HUDEP-2 (cell line): ENCODE measurements at regions not wholly inside any gene's neighbourhood (a gene's known extent, or its start where the extent isn't known, plus 50 kb on each side); places are given as distances from the start of the nearest gene placed in this dataset.
"Not testable (repeated sequence)": the region's sequence is repeated elsewhere in the genome, so short reads cannot be mapped to it uniquely, and the experiment has no call there.

Experiments
- DNase-seq, 76 experiments: peaks; one replicate each; lab custom pipeline; 2025; ENCODE audit not compliant: unreplicated experiment in 76 of 76; lab: John Stamatoyannopoulos, UW

GRCh38 chr7:29690510-29690909, 115.8 kb upstream of the WIPF3 start:
- DNase-seq: peak in 10 of 76 experiments; percentile 4 to 59 (median 29)

- not testable (repeated sequence) for DNase-seq
Measured at GRCh38 chr7:29696402-29696801, 109.9 kb upstream of the WIPF3 start.

- DNase-seq: not testable (repeated sequence)
Measured at GRCh38 chr7:29699723-29700122, 106.6 kb upstream of the WIPF3 start.

- not testable (repeated sequence) for DNase-seq
Measured at GRCh38 chr7:29701540-29701939, 104.8 kb upstream of the WIPF3 start.

- not testable (repeated sequence) for DNase-seq
Measured at GRCh38 chr7:29703830-29704229, 102.5 kb upstream of the WIPF3 start.

- not testable (repeated sequence) for DNase-seq
Measured at GRCh38 chr7:29709002-29709401, 97.3 kb upstream of the WIPF3 start.

GRCh38 chr7:29723127-29723526, 83.2 kb upstream of the WIPF3 start:
- not testable (repeated sequence) for DNase-seq

- DNase-seq: no peak
Measured at GRCh38 chr7:29723599-29723998, 82.7 kb upstream of the WIPF3 start.

- DNase-seq: not testable (repeated sequence)
Measured at GRCh38 chr7:29729534-29730165, 76.7 kb upstream of the WIPF3 start.

GRCh38 chr7:29734246-29734731, 72.0 kb upstream of the WIPF3 start:
- DNase-seq: no peak

GRCh38 chr7:29747645-29748245, 58.6 kb upstream of the WIPF3 start:
- not testable (repeated sequence) for DNase-seq

GRCh38 chr7:29748286-29749099, 57.8 kb upstream of the WIPF3 start:
- DNase-seq: peak in 17 of 76 experiments; percentile 0 to 47 (median 25)

- DNase-seq: peak in 44 of 76 experiments; percentile 3 to 63 (median 20)
Measured at GRCh38 chr7:29749701-29750321, 56.5 kb upstream of the WIPF3 start.

- DNase-seq: peak in 3 of 76 experiments; percentile 9 to 28 (median 26)
Measured at GRCh38 chr7:29750373-29750940, 55.9 kb upstream of the WIPF3 start.

GRCh38 chr7:29751012-29751411, 55.3 kb upstream of the WIPF3 start:
- peak in 51 of 76 experiments; percentile 4 to 62 (median 30) for DNase-seq

GRCh38 chr7:29754874-29755490, 51.3 kb upstream of the WIPF3 start:
- no peak for DNase-seq
